ENCODE measurements at regions not wholly inside any gene's neighbourhood (a gene's known extent, or its start where the extent isn't known, plus 50 kb on each side); places are given as distances from the start of the nearest gene placed in this dataset.

- no peak for DNase-seq (ENCODE audit: low read depth)
These were observed 110.6 kb upstream of the ELL2 start for GRCh38 chr5:96072138-96072790.

- DNase-seq (ENCODE audit: low read depth), result no peak
These were observed 109.1 kb upstream of the ELL2 start for GRCh38 chr5:96070622-96071225.

GRCh38 chr5:96067894-96068614 lies 106.4 kb upstream of the ELL2 start:
- no peak for DNase-seq (ENCODE audit: low read depth)

GRCh38 chr5:96067251-96067650 lies 105.6 kb upstream of the ELL2 start:
- DNase-seq (ENCODE audit: low read depth), result no peak

GRCh38 chr5:96066386-96066719 lies 104.7 kb upstream of the ELL2 start:
- no peak for DNase-seq (ENCODE audit: low read depth)

- DNase-seq (ENCODE audit: low read depth), result no peak
These were observed 104.2 kb upstream of the ELL2 start for GRCh38 chr5:96065685-96066385.

- DNase-seq (ENCODE audit: low read depth), result no peak
These were observed 103.2 kb upstream of the ELL2 start for GRCh38 chr5:96064877-96065276.

GRCh38 chr5:96062836-96063235 lies 101.2 kb upstream of the ELL2 start:
- DNase-seq (ENCODE audit: low read depth), result no peak

- no peak for DNase-seq (ENCODE audit: low read depth)
These were observed 96.4 kb upstream of the ELL2 start for GRCh38 chr5:96058084-96058483.

GRCh38 chr5:96054311-96055030 lies 92.8 kb upstream of the ELL2 start:
- no peak for DNase-seq (ENCODE audit: low read depth)

- DNase-seq (ENCODE audit: low read depth), result no peak
These were observed 91.5 kb upstream of the ELL2 start for GRCh38 chr5:96053063-96053735.

- no peak for DNase-seq (ENCODE audit: low read depth)
These were observed 90.7 kb upstream of the ELL2 start for GRCh38 chr5:96052374-96052773.

GRCh38 chr5:96051401-96051830 lies 89.8 kb upstream of the ELL2 start:
- no peak for DNase-seq (ENCODE audit: low read depth)

GRCh38 chr5:96050273-96050880 lies 88.7 kb upstream of the ELL2 start:
- DNase-seq (ENCODE audit: low read depth), result no peak

GRCh38 chr5:96049398-96050272 lies 88.0 kb upstream of the ELL2 start:
- no peak for DNase-seq (ENCODE audit: low read depth)

GRCh38 chr5:96048763-96049162 lies 87.1 kb upstream of the ELL2 start:
- DNase-seq (ENCODE audit: low read depth), result no peak

- DNase-seq (ENCODE audit: low read depth), result no peak
These were observed 84.2 kb upstream of the ELL2 start for GRCh38 chr5:96045888-96046287.

- DNase-seq (ENCODE audit: low read depth), result no peak
These were observed 81.8 kb upstream of the ELL2 start for GRCh38 chr5:96043446-96043845.

GRCh38 chr5:96037128-96037527 lies 75.5 kb upstream of the ELL2 start:
- DNase-seq (ENCODE audit: low read depth), result no peak

- DNase-seq (ENCODE audit: low read depth), result no peak
These were observed 74.7 kb upstream of the ELL2 start for GRCh38 chr5:96036301-96036700.

Measured in activated T-helper 9 cell treated with anti-CD3 and anti-CD28 coated beads, Interleukin-2, amount 50 U/mL, for 16 hours (primary cell).